RWPE2 (cell line): ENCODE measurements at regions not wholly inside any gene's neighbourhood (a gene's known extent, or its start where the extent isn't known, plus 50 kb on each side); places are given as distances from the start of the nearest gene placed in this dataset.
"Not testable (repeated sequence)": the region's sequence is repeated elsewhere in the genome, so short reads cannot be mapped to it uniquely, and the experiment has no call there.

ENCODE experiments used
- ATAC-seq: fragments of 200-7000 bp; cut with Tn5 transposase; 3 replicates; pipeline ENCODE4 v1.9.1; 2021; ENCODE audit warnings: low read depth
- DNase-seq: peaks from one replicate; pipeline ENCODE4 v3.0.0-alpha.2; 2020; ENCODE audit warnings: low spot score
- H3K27ac ChIP-seq: fragments of 450-650 bp; 2 replicates; pipeline ENCODE4 v1.5.1; 2017; ENCODE audit warnings: mild to moderate bottlenecking; ENCODE audit not compliant: poor library complexity, severe bottlenecking
- H3K27me3 ChIP-seq: fragments of 250-450 bp; sonication (Bioruptor Pico); 2 replicates; pipeline ENCODE4 v1.5.1; 2021; ENCODE audit warnings: mild to moderate bottlenecking, moderate library complexity; ENCODE audit not compliant: insufficient read depth, poor library complexity, severe bottlenecking
- H3K36me3 ChIP-seq: fragments of 250-450 bp; sonication (Bioruptor Pico); 2 replicates; pipeline ENCODE4 v1.5.1; 2020; ENCODE audit warnings: low read depth, mild to moderate bottlenecking, moderate library complexity
- H3K4me1 ChIP-seq: fragments of 250-450 bp; sonication (Bioruptor Pico); 2 replicates; pipeline ENCODE4 v1.5.1; 2021; ENCODE audit warnings: mild to moderate bottlenecking, moderate library complexity; ENCODE audit not compliant: insufficient read depth, poor library complexity, severe bottlenecking
- H3K4me3 ChIP-seq: fragments of 250-450 bp; sonication (Bioruptor Pico); 2 replicates; pipeline ENCODE4 v1.5.1; 2021; ENCODE audit warnings: mild to moderate bottlenecking, moderate library complexity; ENCODE audit not compliant: severe bottlenecking
- H3K9me3 ChIP-seq: fragments of 250-450 bp; sonication (Bioruptor Pico); 2 replicates; pipeline ENCODE4 v1.5.1; 2021; ENCODE audit warnings: mild to moderate bottlenecking, moderate library complexity; ENCODE audit not compliant: severe bottlenecking
- CTCF ChIP-seq: fragments of 450-650 bp; IDR thresholded peaks from one replicate; pipeline ENCODE4 v1.5.1; 2017; ENCODE audit warnings: mild to moderate bottlenecking, moderate library complexity; ENCODE audit not compliant: poor library complexity, severe bottlenecking

GRCh38 chr3:53436828-53437227 lies 57.6 kb upstream of the CACNA1D start:
- Histone ChIP-seq H3K36me3 (no peaks in the 10 kb centered on the region), H3K9me3 (no peaks in the 10 kb centered on the region), H3K4me3 (no peak overlapping the region), H3K4me1 (no peaks in the 10 kb centered on the region), H3K27ac (no peak overlapping the region), H3K27me3 (peaks cover 3% of the 10 kb centered on the region)
- no peak for TF ChIP-seq CTCF
- DNase-seq, result no peak
- no peak for ATAC-seq

- not testable (repeated sequence) for ATAC-seq, H3K27me3 ChIP-seq, H3K4me1 ChIP-seq, H3K4me3 ChIP-seq, H3K9me3 ChIP-seq, H3K27ac ChIP-seq, H3K36me3 ChIP-seq, DNase-seq
Measured at GRCh38 chr3:53442863-53443262, 51.5 kb upstream of the CACNA1D start.
